CD1c-positive myeloid dendritic cell (primary cell): ENCODE measurements at regions not wholly inside any gene's neighbourhood (a gene's known extent, or its start where the extent isn't known, plus 50 kb on each side); places are given as distances from the start of the nearest gene placed in this dataset.

Experiments used
- DNase-seq: peaks from one replicate; pipeline ENCODE4 v3.0.0-alpha.2; 2016; ENCODE audit errors: extremely low spot score

DNA sequence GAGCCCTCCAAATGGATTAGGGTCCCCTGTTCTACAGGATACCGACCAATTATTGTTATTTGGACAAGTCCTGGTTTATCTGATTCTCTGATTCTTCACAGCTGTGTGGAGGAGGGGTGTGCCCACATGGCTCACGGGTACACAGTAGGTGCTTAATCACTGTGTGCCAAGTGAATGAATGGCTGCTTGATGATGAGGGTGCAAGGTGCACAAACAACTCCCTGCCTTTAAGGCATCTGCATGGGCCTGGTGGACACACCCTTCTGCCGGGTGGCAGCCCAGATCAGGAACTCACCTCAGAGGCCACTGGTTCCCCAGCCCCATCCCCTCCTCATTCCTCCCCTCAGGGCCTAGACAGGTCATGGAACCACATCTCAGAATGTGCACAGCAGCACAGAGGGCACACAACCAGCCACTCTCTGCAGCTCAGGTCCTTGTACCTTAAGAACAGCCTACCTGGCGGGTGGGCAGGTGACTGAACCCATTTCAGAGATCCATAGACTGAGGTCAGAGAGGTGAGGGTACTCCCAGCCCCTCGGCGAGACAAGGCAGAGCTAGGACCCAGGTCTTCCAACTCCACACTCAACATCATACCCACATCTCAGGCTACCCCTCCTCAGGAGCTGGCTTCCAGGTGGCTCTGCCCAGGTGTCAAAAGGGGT is 50.3 kb downstream of the SHANK2 start:
- no peak for DNase-seq

DNA sequence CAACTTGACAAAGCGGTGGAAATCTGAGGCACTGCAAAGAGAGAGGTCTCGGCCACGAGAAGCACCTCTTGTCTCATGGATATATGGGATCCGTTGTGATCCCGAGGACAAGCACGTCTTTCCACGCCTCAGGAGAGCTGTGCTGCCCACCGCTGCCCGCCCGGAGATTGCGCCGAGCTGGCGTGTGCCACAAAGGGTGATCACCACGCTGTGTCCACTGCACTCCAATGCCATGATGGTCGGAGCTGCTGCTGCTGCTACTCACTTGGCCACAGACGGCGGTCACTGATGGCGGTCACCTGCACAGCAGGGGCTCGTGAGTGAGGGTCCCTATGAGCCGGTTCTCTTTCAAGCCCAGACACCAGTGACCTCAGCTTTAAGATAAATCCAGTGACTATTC is 51.1 kb downstream of the SHANK2 start:
- no peak for DNase-seq

DNA sequence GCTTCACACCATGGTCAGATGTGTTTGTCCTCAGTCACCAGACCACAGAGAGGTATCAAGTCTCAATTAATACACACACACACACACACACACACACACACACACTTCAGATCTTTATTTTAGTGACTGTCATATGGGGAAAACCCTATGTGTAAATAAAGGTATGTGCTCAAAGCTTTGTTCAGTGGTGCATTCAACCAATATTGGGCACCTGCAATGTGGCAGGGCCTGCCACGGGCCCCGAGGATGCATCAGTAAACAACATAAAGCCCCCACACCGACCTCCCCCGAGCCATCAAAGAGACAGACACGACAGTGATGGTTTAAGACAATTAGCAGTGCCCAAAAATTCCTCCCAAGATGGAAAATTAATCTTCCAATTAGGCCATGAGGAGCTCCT is 51.6 kb downstream of the SHANK2 start:
- DNase-seq = no peak

DNA sequence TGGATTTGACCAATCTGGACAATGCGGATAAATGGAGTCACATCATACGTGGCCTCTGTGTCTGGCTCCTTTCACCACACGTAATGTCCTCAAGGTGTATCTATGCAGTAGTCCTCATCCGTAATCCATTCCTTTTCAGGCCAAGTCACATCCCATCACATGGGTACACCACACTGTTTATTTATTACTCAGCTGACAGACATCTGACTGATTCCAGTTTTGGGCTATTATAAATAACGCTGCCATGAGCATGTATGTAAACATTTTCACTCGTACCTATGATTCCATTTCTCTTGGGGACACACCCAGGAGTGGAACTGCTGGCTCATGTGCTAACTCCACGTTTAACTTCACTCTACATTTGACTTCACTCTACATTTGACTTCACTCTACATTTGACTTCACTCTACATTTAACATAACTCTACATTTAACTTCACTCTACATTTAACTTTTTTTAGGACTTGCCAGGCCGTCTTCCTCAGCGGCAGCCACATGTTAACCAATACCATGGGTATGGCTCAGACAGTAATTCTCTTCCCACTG is 52.1 kb downstream of the SHANK2 start:
- DNase-seq = no peak

DNA sequence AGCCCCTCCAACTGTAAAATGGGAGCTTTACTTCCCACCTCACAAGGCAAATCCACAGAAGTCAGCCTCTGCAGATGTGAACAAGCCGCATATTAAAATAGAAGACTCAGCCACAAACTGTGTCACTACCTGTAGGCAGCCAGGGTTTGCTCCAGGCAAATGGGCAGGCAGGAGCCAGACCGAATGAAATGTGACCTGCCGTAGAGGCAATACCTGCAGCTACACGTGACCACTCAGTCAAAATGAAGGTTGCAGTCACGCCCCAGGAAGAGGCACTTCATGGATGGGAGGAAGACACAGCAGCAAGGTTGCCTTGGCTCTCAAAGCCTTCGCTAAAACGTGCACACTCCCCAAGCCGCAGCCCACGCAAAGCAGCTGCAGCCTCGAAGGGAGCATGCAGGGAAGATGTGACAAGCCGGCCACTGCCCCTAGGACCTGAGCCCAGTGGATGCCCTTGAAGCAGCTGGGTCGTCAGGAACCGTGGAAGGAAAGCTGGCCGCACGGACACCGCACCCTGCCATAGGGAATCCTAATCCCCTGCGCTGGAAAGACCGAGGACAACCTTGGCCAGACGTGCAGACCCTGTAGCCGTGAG is 53.1 kb downstream of the SHANK2 start:
- DNase-seq = no peak

DNA sequence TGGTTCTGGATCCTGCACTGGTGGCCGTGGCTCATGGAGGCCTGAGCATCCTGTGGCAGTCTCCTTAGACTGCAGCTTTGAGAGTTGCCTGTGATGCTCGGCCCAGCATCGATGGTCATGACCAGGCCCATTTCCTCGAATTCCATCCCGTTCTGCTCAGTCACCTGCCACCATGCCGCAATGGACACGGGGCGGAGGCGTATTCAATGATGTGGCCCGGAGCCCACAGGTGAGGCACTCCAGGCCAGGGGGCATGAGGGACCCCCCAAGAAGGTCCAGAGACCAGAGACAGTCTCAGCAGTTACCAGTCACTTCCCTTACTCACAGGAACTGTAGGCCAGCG is 53.6 kb downstream of the SHANK2 start:
- no peak for DNase-seq

DNA sequence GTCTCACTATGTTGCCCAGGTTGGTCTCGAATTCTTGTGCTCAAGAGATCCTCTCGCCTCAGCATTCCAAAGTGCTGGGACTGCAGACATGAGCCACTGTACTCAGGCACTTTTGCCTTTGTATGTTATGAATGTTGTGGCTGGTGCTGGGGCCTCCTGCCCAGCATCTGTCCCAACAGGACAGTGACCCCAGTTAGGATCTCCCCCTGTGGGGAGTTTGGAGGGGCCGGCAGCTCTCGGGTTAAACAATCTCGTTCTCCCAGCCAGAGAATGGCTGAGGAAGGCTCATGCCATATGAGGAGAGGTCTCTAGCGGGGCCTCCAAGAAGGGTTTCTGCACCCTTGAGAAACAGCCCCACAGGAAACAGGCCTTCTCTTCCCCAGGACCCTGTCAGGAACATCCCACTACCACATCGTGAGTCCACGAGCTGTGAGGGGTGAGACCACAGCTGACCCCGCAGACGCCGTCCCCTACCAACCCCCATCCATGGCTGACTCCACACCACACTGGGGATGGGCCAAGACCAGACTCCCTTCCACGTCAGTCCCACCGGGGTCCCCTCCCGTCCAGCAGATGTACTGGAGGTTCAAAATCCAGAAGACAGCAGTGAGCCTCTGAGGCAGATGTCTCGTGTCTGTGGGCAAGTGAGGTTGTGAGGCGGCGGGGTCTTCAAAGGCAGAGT is 54.1 kb downstream of the SHANK2 start:
- no peak for DNase-seq

DNA sequence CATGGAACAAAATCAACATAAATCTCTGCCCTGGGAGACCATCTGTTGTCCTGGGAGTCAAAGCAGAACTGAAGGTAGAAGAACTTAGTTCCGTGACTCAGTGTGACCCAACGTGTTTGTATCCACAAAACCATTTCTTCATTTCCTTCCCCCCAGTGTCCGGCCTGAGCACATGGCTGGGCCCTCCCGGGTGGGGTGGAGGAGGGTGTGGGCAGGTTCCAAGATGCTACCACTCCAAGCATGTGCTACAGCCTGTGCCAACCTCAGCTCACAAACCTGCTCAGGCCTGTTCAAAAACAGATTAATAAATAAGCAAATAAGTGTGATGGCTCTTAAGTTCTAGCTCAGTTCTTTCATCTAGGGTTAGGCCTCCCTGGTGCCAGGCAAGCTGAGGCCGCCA is 55.3 kb downstream of the SHANK2 start:
- DNase-seq = no peak

DNA sequence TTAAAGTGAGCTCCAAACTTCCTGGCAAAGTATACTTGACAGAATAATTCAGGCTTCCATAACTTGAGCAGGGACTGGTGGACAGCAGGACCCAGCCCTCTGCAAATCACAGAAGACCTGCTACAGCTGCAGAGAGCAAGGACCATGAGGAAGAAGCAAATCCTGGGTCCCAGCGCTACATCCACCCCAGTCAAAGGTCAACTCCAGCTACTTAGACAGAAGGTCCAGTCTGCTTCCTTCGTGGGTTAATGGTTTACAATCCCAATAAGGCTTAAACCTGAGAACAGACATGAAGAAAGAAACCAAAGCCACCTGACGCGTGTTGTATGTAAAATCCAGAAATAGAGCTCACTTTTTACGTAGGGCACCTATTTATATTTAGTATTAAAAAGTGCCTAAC is 57.7 kb downstream of the SHANK2 start:
- no peak for DNase-seq

DNA sequence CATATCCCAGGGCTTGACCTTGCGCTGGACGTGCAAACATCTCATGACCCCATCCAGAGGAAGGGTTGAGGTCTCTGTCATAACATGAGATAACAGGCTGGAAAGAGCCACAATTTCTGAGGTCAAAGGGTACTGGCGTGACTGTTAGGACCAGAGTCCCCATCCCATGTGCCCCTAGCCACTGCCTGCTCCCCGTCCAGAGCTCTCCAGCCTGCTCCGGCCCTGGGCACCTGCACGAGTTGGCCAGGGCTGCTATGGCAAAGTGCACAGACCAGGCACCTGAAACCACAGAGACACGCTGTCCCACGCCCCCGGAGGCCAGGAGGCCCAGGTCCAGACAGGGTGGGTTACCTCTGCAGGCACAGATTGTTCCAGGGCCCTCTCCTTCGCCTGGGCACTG is 58.9 kb downstream of the SHANK2 start:
- no peak for DNase-seq

DNA sequence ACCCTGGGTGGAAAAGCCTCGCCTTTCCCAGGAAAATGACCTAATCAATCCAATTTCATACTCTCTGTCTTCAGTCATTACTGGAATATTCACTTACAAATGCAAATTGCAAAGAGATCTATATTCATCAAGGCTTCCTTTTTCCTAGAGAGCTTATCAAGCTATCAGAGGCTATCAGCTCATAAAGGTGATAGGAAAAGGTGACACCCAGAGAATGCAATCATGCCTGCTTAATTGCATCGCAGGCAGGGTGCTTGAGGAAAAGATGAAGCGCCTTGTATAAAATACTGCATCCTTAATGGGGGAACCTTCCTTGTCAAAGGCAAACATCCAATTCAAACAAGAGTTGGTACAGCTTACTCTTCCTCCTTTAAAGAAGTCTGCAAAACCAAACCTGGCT is 59.7 kb downstream of the SHANK2 start:
- DNase-seq = no peak

DNA sequence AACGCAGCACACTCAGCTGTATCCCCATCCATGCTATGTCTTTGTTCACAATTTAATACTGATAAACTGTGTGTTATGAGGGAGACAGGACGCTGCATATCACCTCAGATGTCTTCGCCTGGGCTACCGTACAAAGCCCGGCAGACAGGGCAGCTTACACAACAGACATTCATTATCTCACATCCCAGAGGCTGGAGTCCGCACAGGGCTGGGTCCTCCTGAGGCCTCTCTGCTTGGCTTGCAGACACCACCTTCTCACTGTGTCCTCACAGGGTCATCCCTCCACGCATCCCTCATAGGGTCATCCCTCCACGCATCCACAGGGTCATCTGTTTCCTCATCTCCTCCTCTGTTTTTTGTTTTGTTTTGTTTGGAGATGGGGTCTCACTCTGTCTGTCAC is 61.2 kb downstream of the SHANK2 start:
- DNase-seq = no peak

DNA sequence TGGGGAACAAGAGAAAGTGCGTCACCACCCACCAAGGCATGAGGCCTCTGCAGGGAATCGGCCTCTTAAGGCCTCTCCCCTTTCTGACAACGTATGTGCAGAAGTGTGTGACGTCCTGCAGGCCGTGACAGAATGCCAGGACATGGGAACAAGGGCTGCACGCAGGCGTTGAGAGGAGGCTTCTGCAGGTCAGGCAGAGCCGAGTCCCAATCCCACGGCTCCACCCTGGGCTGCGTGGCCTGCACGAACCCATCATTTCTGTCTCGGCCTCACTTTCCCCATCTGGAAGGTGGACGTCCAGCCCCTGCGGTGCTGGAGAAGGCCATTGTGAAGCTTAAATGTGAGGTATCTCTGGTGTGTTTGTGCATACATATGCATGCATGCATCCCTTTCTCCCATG is 61.8 kb downstream of the SHANK2 start:
- no peak for DNase-seq

DNA sequence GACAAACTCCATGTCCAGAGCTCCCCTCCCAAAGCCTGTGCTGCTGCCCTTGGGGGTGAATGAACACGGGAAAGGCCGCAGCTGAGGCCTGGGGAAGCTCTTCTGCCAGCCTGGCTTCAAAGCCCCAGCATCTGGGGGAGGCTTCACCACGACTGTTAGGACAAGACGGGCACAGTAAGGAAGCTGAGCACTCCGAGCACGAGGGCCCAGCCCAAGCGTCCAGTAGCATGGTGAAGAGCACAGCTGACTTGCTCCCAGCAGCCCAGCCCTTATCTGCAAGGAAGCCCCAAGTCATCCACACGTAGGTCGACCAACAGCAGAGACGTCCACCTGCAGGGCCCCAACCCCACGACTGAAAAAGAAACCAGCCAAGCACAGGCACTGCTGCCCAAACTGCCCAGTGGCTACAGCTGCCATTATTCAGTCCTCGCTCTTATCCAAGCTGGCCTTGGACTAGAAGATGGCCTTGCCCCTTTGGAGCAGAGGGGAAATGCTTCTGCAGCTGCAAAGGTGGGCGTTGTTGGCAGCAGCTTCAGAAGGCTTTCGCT is 62.5 kb downstream of the SHANK2 start:
- no peak for DNase-seq

DNA sequence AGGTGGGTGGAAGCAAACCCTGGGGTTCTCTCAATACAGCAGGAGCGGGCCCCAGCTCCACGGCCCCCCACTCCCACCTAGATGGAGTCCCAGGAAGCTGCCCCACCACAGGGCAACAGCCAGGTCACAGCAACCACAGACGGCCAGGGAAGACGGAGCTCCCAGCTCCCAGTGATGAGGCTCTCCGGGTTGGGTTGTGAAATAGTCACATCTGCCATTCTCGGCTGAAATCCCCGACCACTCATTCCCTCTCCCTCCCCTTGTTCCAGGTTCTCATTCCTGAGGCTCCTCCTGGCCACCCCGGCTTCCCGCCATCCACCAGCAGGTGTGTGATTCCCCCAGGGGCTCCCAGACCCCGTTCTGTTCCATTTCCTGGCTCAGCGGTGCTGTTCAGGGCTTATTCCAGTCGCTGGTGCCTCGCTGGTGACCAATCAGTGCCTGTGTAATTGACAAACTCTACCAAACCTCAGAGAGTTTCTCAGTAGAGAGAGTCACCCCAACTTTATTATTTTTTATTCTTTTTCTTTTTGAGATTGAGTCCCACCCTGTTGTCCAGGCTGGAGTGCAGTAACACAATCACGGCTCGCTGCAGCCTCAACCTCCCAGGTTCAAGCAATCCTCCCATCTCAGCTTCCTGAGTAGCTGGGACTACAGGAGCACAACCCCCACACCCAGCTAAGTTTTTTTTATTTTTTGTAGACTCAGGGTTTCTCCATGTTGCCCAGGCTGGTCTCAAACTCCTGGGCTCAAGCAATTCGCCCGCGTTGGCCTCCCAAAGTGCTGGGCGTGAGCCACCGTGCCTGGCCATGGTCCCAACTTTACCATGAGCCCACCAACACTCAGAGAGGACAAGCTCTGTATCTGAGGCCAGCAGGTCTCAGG is 63.2 kb downstream of the SHANK2 start:
- DNase-seq = no peak

DNA sequence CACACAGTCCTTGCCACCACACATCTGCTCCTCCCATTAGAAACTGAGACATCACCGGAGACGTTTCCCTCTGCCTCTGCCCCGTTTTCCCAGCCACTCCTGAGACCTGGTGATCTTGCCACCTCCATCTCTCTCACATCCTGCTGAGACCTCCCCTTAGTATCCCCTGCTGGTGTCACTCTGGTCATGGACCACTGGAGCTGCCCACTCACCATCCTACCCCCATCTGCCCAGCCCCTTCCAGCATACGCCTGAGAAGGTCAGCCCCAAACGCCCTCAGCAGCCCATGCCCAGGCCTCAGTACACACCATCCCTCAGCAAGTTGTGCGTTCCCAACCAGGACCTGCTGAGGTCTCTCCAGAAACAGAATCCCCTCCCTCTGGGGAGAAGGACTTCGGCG is 64.3 kb downstream of the SHANK2 start:
- DNase-seq = no peak

DNA sequence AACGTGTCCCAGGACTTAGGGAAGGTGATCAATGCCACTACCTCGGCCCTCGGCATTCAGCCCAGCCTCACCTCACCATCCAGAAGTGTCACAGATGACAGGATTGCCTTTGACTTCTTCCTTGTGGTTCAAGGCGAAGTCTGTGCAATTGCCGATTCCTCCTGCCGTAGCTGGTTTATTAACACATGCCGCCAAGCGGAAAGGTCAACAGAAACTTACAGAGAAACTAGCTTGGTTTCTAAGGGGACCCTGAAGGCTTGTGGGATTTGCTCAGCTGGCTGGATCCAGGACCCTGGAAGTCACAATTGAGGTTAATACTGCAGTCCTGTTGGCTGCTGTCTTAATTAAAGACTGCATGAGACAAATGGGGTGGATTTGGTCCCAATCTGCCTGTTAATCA is 65.6 kb downstream of the SHANK2 start:
- DNase-seq = no peak

DNA sequence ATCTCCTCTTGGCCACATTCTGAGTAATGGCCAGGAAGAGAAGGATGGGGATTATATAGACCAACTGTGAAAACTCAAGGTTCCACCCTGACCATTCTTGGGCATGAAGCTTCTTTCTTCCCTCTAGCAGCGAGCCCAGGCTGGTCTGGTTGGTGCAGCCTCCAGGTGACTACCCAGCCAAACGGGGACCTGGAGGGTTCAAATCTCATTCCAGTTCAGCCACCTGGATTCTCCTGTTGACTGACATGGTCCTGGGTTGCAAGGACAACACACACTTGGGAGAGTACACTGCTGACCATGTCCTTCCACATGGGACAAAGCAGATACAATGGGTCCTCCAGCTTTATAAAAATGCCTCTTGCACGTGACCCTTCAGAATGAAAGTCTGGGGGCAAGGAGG is 67.0 kb downstream of the SHANK2 start:
- DNase-seq = no peak

DNA sequence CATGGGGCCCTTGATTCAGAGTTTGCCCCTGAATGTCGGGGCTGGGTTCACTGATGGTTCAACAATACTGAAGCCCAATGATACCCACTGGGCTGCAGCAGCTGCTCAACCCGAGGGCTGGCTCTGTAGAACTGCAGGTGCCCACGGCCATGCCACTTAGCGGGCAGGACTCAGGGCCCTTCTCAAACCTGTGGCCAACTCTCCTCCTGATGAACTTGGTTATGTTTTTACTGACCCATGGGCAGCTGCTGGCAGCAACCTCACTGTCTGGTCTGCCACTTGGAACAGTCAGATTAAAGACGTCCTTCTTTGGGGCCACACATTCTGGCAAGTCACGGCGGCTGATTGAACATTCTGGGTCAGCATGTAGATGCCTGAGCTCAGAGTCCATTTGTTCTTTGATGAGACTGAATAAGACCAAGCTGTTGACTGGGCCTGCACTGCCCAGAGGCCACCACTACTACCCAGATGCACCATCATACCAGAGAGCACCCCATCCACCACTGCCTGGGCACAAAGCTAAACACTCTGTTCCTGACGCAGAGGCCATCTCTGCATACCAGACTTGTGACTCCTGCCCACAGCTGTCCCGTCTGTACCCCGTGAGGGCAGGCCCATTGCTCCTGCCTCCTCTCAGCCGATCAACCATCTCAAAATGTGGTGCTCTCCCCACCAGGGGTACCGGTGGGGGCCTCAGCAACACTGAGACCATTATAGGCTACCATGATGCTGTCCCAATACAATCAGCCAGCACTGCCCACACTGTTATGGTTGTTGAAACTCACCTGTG is 67.8 kb downstream of the SHANK2 start:
- DNase-seq = no peak

DNA sequence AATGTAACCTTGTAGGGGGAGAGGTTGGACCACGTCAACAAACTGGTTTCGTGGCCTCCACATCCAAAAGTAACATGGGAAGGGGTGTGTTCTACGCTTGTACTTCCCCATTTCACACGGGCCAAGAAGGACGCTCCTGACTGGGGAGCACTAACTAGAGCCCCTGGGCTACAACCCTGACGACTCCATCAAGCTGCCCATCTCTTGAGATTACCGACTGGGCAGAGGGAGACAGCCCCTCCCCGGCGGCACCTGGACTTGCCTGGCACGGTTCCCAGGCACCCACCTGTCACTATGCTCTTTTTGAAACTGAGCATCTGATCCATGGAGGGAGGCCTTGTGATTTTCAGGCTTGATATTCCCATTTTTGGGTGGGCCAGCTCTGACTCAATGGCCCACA is 68.5 kb downstream of the SHANK2 start:
- no peak for DNase-seq
